Loucy (cell line): ENCODE measurements at regions not wholly inside any gene's neighbourhood (a gene's known extent, or its start where the extent isn't known, plus 50 kb on each side); places are given as distances from the start of the nearest gene placed in this dataset.

Experiments used
- H2AFZ ChIP-seq: fragments of 200-600 bp; sonication (generic); 2 replicates; pipeline ENCODE4 v1.6.0; 2016; ENCODE audit warnings: antibody characterized with exemption, mild to moderate bottlenecking, low read length, moderate library complexity
- H3F3A ChIP-seq: fragments of 200-600 bp; 2 replicates; pipeline ENCODE4 v1.6.0; 2016; ENCODE audit warnings: antibody characterized with exemption, low read depth, mild to moderate bottlenecking
- H3K27me3 ChIP-seq: fragments of 200-600 bp; sonication (generic); 2 replicates; pipeline ENCODE4 v1.6.1; 2014; ENCODE audit warnings: low read length, mild to moderate bottlenecking; ENCODE audit not compliant: insufficient read depth, poor library complexity, severe bottlenecking
- H3K36me3 ChIP-seq: fragments of 200-600 bp; sonication (generic); 2 replicates; pipeline ENCODE4 v1.6.1; 2016; ENCODE audit warnings: low read length; ENCODE audit not compliant: insufficient read depth
- H3K4me1 ChIP-seq: fragments of 200-600 bp; sonication (generic); 2 replicates; pipeline ENCODE4 v1.5.1; 2014; ENCODE audit warnings: low read length, mild to moderate bottlenecking; ENCODE audit not compliant: insufficient read depth, poor library complexity, severe bottlenecking
- H3K4me2 ChIP-seq: fragments of 200-600 bp; sonication (generic); 2 replicates; pipeline ENCODE4 v1.6.0; 2014; ENCODE audit warnings: antibody characterized with exemption, low read length, low read depth, mild to moderate bottlenecking; ENCODE audit not compliant: poor library complexity, severe bottlenecking
- H3K4me3 ChIP-seq: fragments of 200-600 bp; sonication (generic); 2 replicates; pipeline ENCODE4 v1.5.1; 2014; ENCODE audit warnings: low read length, mild to moderate bottlenecking, mixed read lengths; ENCODE audit not compliant: poor library complexity, severe bottlenecking
- H3K79me2 ChIP-seq: fragments of 200-600 bp; sonication (generic); 2 replicates; pipeline ENCODE4 v1.6.1; 2014; ENCODE audit warnings: low read length; ENCODE audit not compliant: insufficient read depth
- H3K9ac ChIP-seq: fragments of 200-600 bp; sonication (generic); 2 replicates; pipeline ENCODE4 v1.6.0; 2014; ENCODE audit warnings: mild to moderate bottlenecking, low read depth, low read length, moderate library complexity; ENCODE audit not compliant: poor library complexity, severe bottlenecking
- H3K9me2 ChIP-seq: fragments of 200-600 bp; sonication (generic); replicated peaks from 2 replicates; pipeline ENCODE4 v1.6.1; 2016; ENCODE audit warnings: low read depth, low read length, mixed read lengths
- H3K9me3 ChIP-seq: fragments of 200-600 bp; sonication (generic); 2 replicates; pipeline ENCODE4 v1.6.1; 2014; ENCODE audit warnings: mild to moderate bottlenecking, antibody characterized with exemption, low read length, low read depth; ENCODE audit not compliant: insufficient read depth
- H4K20me1 ChIP-seq: fragments of 200-600 bp; sonication (generic); 2 replicates; pipeline ENCODE4 v1.6.0; 2014; ENCODE audit warnings: antibody characterized with exemption, low read length, mild to moderate bottlenecking; ENCODE audit not compliant: insufficient read depth, poor library complexity, severe bottlenecking
- EZH2phosphoT487 ChIP-seq: fragments of 200-600 bp; IDR thresholded peaks from 2 replicates; pipeline ENCODE4 v1.6.1; 2018; ENCODE audit warnings: antibody characterized with exemption, mild to moderate bottlenecking, moderate library complexity, borderline replicate concordance
- TF ChIP-seq, protein P1 (sequence below): fragments of 200-600 bp; sonication (generic); conservative IDR thresholded peaks from 2 replicates; pipeline ENCODE4 v1.5.1; 2014; ENCODE audit warnings: mild to moderate bottlenecking, antibody characterized with exemption, low read length

DNA sequence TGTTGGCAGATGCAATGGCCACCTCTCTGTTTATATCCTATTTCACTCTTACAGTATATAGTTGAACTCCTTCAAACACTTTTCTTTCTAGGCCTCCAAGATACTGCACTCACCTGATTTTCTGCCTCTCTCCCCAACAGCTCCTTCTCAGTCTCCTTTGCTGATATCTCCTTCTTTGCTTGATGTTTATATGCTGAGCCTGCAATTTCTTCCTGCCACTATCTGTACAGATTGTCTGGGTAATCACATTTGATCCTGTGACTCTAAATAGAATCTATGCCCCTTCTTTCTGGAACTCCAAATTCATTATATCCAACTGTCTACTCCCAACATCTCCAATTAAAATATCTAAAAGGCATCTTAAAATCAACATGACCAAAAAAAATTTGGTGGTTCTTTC, 165.5 kb upstream of the PFN2 start:
- H3K79me2 ChIP-seq, result no peaks in the 10 kb centered on the region
- no peaks in the 10 kb centered on the region for H3F3A ChIP-seq
- TF ChIP-seq, protein P1, sequence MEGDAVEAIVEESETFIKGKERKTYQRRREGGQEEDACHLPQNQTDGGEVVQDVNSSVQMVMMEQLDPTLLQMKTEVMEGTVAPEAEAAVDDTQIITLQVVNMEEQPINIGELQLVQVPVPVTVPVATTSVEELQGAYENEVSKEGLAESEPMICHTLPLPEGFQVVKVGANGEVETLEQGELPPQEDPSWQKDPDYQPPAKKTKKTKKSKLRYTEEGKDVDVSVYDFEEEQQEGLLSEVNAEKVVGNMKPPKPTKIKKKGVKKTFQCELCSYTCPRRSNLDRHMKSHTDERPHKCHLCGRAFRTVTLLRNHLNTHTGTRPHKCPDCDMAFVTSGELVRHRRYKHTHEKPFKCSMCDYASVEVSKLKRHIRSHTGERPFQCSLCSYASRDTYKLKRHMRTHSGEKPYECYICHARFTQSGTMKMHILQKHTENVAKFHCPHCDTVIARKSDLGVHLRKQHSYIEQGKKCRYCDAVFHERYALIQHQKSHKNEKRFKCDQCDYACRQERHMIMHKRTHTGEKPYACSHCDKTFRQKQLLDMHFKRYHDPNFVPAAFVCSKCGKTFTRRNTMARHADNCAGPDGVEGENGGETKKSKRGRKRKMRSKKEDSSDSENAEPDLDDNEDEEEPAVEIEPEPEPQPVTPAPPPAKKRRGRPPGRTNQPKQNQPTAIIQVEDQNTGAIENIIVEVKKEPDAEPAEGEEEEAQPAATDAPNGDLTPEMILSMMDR, result no peak
- TF ChIP-seq EZH2phosphoT487, result no peak
- H3K9ac ChIP-seq, result no peak overlapping the region
- H2AFZ ChIP-seq, result no peak overlapping the region
- no peaks in the 10 kb centered on the region for H3K36me3 ChIP-seq
- no peaks in the 10 kb centered on the region for H3K9me2 ChIP-seq
- peaks cover 6% of the 10 kb centered on the region for H3K4me1 ChIP-seq
- no peak overlapping the region for H3K4me3 ChIP-seq
- H3K27me3 ChIP-seq, result no peaks in the 10 kb centered on the region
- H4K20me1 ChIP-seq, result no peaks in the 10 kb centered on the region
- H3K4me2 ChIP-seq, result no peak overlapping the region
- H3K9me3 ChIP-seq, result no peaks in the 10 kb centered on the region

DNA sequence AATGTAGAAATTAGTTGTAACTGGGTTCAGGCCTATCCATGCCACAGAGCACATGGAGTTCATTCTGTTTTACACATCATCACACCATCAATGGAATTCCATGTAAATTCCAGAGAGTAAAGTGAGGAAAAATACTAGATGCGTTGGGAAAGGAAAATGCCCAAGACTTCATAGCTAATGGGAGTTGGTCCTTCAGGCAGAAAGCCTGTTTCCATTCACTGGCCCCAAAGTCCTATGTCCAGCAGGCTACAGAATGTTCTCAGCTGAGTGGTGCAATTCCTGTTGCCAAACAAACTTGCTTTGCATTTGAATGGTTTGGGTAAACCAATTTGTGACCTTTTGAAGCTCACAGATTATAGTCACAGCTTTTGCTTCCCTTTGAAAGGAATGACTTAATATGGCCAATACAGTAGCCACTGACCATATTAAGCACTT, 164.6 kb upstream of the PFN2 start:
- no peak overlapping the region for H3K9ac ChIP-seq
- no peaks in the 10 kb centered on the region for H3K27me3 ChIP-seq
- no peaks in the 10 kb centered on the region for H3K9me3 ChIP-seq
- TF ChIP-seq EZH2phosphoT487, result no peak
- TF ChIP-seq, protein P1, result no peak
- H3F3A ChIP-seq, result no peaks in the 10 kb centered on the region
- H3K4me1 ChIP-seq, result peaks cover 6% of the 10 kb centered on the region
- H3K9me2 ChIP-seq, result no peaks in the 10 kb centered on the region
- H3K36me3 ChIP-seq, result no peaks in the 10 kb centered on the region
- H4K20me1 ChIP-seq, result no peaks in the 10 kb centered on the region
- H3K79me2 ChIP-seq, result no peaks in the 10 kb centered on the region
- no peak overlapping the region for H3K4me3 ChIP-seq
- H3K4me2 ChIP-seq, result no peak overlapping the region
- no peak overlapping the region for H2AFZ ChIP-seq

DNA sequence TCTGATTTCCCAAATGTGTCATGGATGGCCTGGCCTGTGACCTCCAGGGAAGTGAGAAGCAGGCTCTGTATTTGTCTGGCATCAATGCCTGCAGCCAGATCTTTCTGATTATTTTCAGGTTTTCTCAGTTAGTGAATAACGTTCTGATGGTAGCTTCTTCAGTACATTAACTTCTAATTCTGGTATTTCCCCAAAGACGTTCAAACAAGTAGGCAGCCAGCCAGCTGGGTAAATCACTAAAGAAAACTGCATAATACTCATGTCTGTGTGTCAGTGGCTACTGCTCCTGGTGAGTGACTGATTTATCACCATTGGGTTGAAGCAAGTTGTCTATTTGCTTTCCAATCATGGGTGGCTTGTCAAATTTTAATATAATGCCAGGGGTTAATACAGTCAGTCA, 162.6 kb upstream of the PFN2 start:
- H3K9ac ChIP-seq, result no peak overlapping the region
- no peaks in the 10 kb centered on the region for H3K36me3 ChIP-seq
- H3K4me1 ChIP-seq, result no peaks in the 10 kb centered on the region
- H3K9me3 ChIP-seq, result no peaks in the 10 kb centered on the region
- no peaks in the 10 kb centered on the region for H3K79me2 ChIP-seq
- H3F3A ChIP-seq, result no peaks in the 10 kb centered on the region
- no peak overlapping the region for H2AFZ ChIP-seq
- no peaks in the 10 kb centered on the region for H3K9me2 ChIP-seq
- no peaks in the 10 kb centered on the region for H4K20me1 ChIP-seq
- H3K27me3 ChIP-seq, result no peaks in the 10 kb centered on the region
- TF ChIP-seq EZH2phosphoT487, result no peak
- TF ChIP-seq, protein P1, result no peak
- no peak overlapping the region for H3K4me3 ChIP-seq
- H3K4me2 ChIP-seq, result no peak overlapping the region
